H9 (cell line): ENCODE measurements at regions not wholly inside any gene's neighbourhood (a gene's known extent, or its start where the extent isn't known, plus 50 kb on each side); places are given as distances from the start of the nearest gene placed in this dataset.

Experiments
- DNase-seq: peaks from one replicate; pipeline ENCODE4 v3.0.0-alpha.2; 2017
- H2AFZ ChIP-seq: one replicate; pipeline ENCODE4 v1.6.1; 2013; ENCODE audit warnings: mild to moderate bottlenecking, low read length, control low read depth, moderate library complexity
- H2AK5ac ChIP-seq: 2 replicates; pipeline ENCODE4 v1.6.1; 2013; ENCODE audit warnings: low read length, control low read depth, mixed read lengths; ENCODE audit not compliant: insufficient read length
- H2BK120ac ChIP-seq: one replicate; pipeline ENCODE4 v1.6.1; 2013; ENCODE audit warnings: low read depth, mild to moderate bottlenecking, low read length, control low read depth, inconsistent platforms; ENCODE audit not compliant: poor library complexity, severe bottlenecking
- H2BK12ac ChIP-seq: 2 replicates; pipeline ENCODE4 v1.6.1; 2013; ENCODE audit warnings: low read length, control low read depth, mixed read lengths, low read depth; ENCODE audit not compliant: insufficient read length
- H2BK15ac ChIP-seq: 2 replicates; pipeline ENCODE4 v1.6.1; 2013; ENCODE audit warnings: low read depth, low read length, control low read depth
- H2BK20ac ChIP-seq: one replicate; pipeline ENCODE4 v1.6.1; 2013; ENCODE audit warnings: low read depth, mild to moderate bottlenecking, low read length, control low read depth, inconsistent platforms; ENCODE audit not compliant: poor library complexity, severe bottlenecking
- H2BK5ac ChIP-seq: 2 replicates; pipeline ENCODE4 v1.6.1; 2013; ENCODE audit warnings: low read length, control low read depth, mixed read lengths; ENCODE audit not compliant: insufficient read length
- H3K14ac ChIP-seq: 2 replicates; pipeline ENCODE4 v1.6.1; 2013; ENCODE audit warnings: low read length, control low read depth; ENCODE audit not compliant: insufficient read depth
- H3K18ac ChIP-seq: 2 replicates; pipeline ENCODE4 v1.6.1; 2013; ENCODE audit warnings: low read depth, mild to moderate bottlenecking, mixed read lengths, low read length, control low read depth; ENCODE audit not compliant: insufficient read length
- H3K23ac ChIP-seq: 2 replicates; pipeline ENCODE4 v1.6.1; 2013; ENCODE audit warnings: low read length, control low read depth, mixed read lengths, low read depth; ENCODE audit not compliant: insufficient read length
- H3K23me2 ChIP-seq: 2 replicates; pipeline ENCODE4 v1.6.1; 2013; ENCODE audit warnings: low read depth, mild to moderate bottlenecking, mixed read lengths, low read length, control low read depth; ENCODE audit not compliant: insufficient read length, poor library complexity, severe bottlenecking
- H3K27ac ChIP-seq: 2 replicates; pipeline ENCODE4 v1.5.1; 2013; ENCODE audit warnings: low read length, control low read depth, mixed read lengths, low read depth; ENCODE audit not compliant: insufficient read length
- H3K27me3 ChIP-seq: 2 replicates; pipeline ENCODE4 v1.6.1; 2013; ENCODE audit warnings: low read length, control low read depth, inconsistent platforms; ENCODE audit not compliant: insufficient read depth
- H3K4ac ChIP-seq: 2 replicates; pipeline ENCODE4 v1.6.1; 2013; ENCODE audit warnings: low read depth, mild to moderate bottlenecking, control low read depth, inconsistent platforms, low read length, moderate library complexity
- H3K4me1 ChIP-seq: 2 replicates; pipeline ENCODE4 v1.6.1; 2013; ENCODE audit warnings: low read length, control low read depth, inconsistent platforms; ENCODE audit not compliant: insufficient read depth
- H3K4me2 ChIP-seq: 2 replicates; pipeline ENCODE4 v1.6.1; 2013; ENCODE audit warnings: low read length, control low read depth, mixed read lengths; ENCODE audit not compliant: insufficient read length, insufficient read depth
- H3K56ac ChIP-seq: 2 replicates; pipeline ENCODE4 v1.6.1; 2013; ENCODE audit warnings: low read depth, mild to moderate bottlenecking, mixed read lengths, low read length, control low read depth; ENCODE audit not compliant: insufficient read length
- H3K79me1 ChIP-seq: 2 replicates; pipeline ENCODE4 v1.6.1; 2013; ENCODE audit warnings: low read depth, mild to moderate bottlenecking, moderate library complexity, low read length, control low read depth, inconsistent platforms; ENCODE audit not compliant: insufficient read depth, poor library complexity, severe bottlenecking
- H3K79me2 ChIP-seq: 2 replicates; pipeline ENCODE4 v1.6.1; 2013; ENCODE audit warnings: low read length, control low read depth, inconsistent platforms; ENCODE audit not compliant: insufficient read depth
- H3K9ac ChIP-seq: 2 replicates; pipeline ENCODE4 v1.6.1; 2013; ENCODE audit warnings: low read length, control low read depth, mixed read lengths; ENCODE audit not compliant: insufficient read length; ENCODE audit errors: extremely low read depth
- H3K9me3 ChIP-seq: one replicate; pipeline ENCODE4 v1.6.1; 2013; ENCODE audit warnings: low read depth, low read length, inconsistent platforms; ENCODE audit not compliant: control insufficient read depth
- H3T11ph ChIP-seq: one replicate; pipeline ENCODE4 v1.6.1; 2013; ENCODE audit warnings: mild to moderate bottlenecking, low read length, control low read depth, inconsistent platforms
- H4K20me1 ChIP-seq: one replicate; pipeline ENCODE4 v1.6.1; 2013; ENCODE audit not compliant: control insufficient read depth, insufficient read length, insufficient read depth
- H4K5ac ChIP-seq: 2 replicates; pipeline ENCODE4 v1.6.1; 2013; ENCODE audit warnings: low read depth, mild to moderate bottlenecking, mixed read lengths, low read length, control low read depth; ENCODE audit not compliant: insufficient read length
- H4K8ac ChIP-seq: replicated peaks from 2 replicates; pipeline ENCODE4 v1.6.1; 2013; ENCODE audit warnings: low read length, control low read depth, mixed read lengths, low read depth; ENCODE audit not compliant: insufficient read length
- H4K91ac ChIP-seq: 2 replicates; pipeline ENCODE4 v1.6.1; 2013; ENCODE audit warnings: low read depth, mild to moderate bottlenecking, moderate library complexity, mixed read lengths, low read length, control low read depth; ENCODE audit not compliant: insufficient read length
- H3K27ac Mint-ChIP-seq, 3 experiments: 2 replicates in 2 of 3; 3 replicates in 1 of 3; pipeline ENCODE4 v1.8.0; 2020 to 2021; ENCODE audit warnings: mixed read lengths in 3 of 3, mild to moderate bottlenecking in 1 of 3, moderate library complexity in 1 of 3
- H3K27me3 Mint-ChIP-seq: 2 replicates; pipeline ENCODE4 v1.8.0; 2021; ENCODE audit warnings: low read depth, mild to moderate bottlenecking, moderate library complexity, mixed read lengths
- H3K36me3 Mint-ChIP-seq, 3 experiments: 2 replicates in 2 of 3; 3 replicates in 1 of 3; pipeline ENCODE4 v1.8.0; 2020 to 2021; ENCODE audit warnings: low read depth in 3 of 3, mixed read lengths in 3 of 3; ENCODE audit not compliant: insufficient read depth in 1 of 3
- H3K4me1 Mint-ChIP-seq, 2 experiments: 2 replicates each; pipeline ENCODE4 v1.8.0; 2020; ENCODE audit warnings: mixed read lengths in 2 of 2
- H3K4me3 Mint-ChIP-seq, 2 experiments: 2 replicates in 1 of 2; 3 replicates in 1 of 2; pipeline ENCODE4 v1.8.0; 2020 to 2021; ENCODE audit warnings: mild to moderate bottlenecking in 2 of 2, mixed read lengths in 2 of 2, moderate library complexity in 1 of 2
- H3K9me3 Mint-ChIP-seq, 2 experiments: 2 replicates in 1 of 2; 3 replicates in 1 of 2; pipeline ENCODE4 v1.8.0; 2020; ENCODE audit warnings: mild to moderate bottlenecking in 2 of 2, mixed read lengths in 2 of 2, moderate library complexity in 1 of 2
- CTCF ChIP-seq: fragments of 200-600 bp; sonication (generic); conservative IDR thresholded peaks from 3 replicates; pipeline ENCODE4 v1.8.0; 2021; ENCODE audit warnings: antibody characterized with exemption, mild to moderate bottlenecking
- WGBS: extraction: QIAGEN DNeasy Blood & Tissue Kit; methylation state at CpG from one replicate; pipeline ENCODE4 v1.1.7; 2013; ENCODE audit warnings: missing lambda C conversion rate, low lambda C conversion rate, mixed read lengths; ENCODE audit not compliant: insufficient read length; ENCODE audit errors: extremely low coverage; 5-methylcytosine and 5-hydroxymethylcytosine counted together

GRCh38 chr4:126794363-126794762 is 838.4 kb upstream of the INTU start:
- Histone ChIP-seq H3K18ac (no peak overlapping the region), H2AK5ac (no peak overlapping the region), H2BK20ac (no peak overlapping the region), H3K23ac (no peak overlapping the region), H2BK120ac (no peak overlapping the region), H4K5ac (no peak overlapping the region), H3K14ac (no peak overlapping the region), H2AFZ (no peak overlapping the region), H3T11ph (no peak overlapping the region), H3K79me1 (no peaks in the 10 kb centered on the region), H3K9me3 (no peaks in the 10 kb centered on the region), H3K27ac (no peak overlapping the region), H3K4me2 (no peak overlapping the region), H3K4me1 (no peaks in the 10 kb centered on the region), H2BK15ac (no peak overlapping the region), H4K20me1 (no peaks in the 10 kb centered on the region), H3K27me3 (no peaks in the 10 kb centered on the region), H2BK5ac (no peak overlapping the region), H3K23me2 (no peaks in the 10 kb centered on the region), H3K79me2 (no peaks in the 10 kb centered on the region), H3K9ac (no peak overlapping the region), H4K8ac (no peak overlapping the region), H4K91ac (no peak overlapping the region), H3K4ac (no peak overlapping the region), H2BK12ac (no peak overlapping the region), H3K56ac (no peak overlapping the region)
- H3K27ac Mint-ChIP-seq, result no peak overlapping the region
- H3K36me3 Mint-ChIP-seq, result no peaks in the 10 kb centered on the region
- no peak for DNase-seq
- no CpG with 5 or more reads among the region's 2 CpGs for WGBS
- no peak for TF ChIP-seq CTCF
- no peak overlapping the region for H3K4me3 Mint-ChIP-seq
- 0 out of 4 replicates have a peak, but pooled peaks cover 0 to under 1% of the 10 kb centered on the region in 2 experiments for H3K4me1 Mint-ChIP-seq
- no peaks in the 10 kb centered on the region for H3K9me3 Mint-ChIP-seq
- H3K27me3 Mint-ChIP-seq, result no peaks in the 10 kb centered on the region
